Spleen (tissue), 11 donors: ENCODE measurements at regions not wholly inside any gene's neighbourhood (a gene's known extent, or its start where the extent isn't known, plus 50 kb on each side); places are given as distances from the start of the nearest gene placed in this dataset.

Source experiments
- DNase-seq: peaks from one replicate; pipeline ENCODE4 v3.0.0-alpha.2; 2020
- H3K27ac ChIP-seq, 8 donors: fragments of 200-600 bp; sonication (generic) in 7 of 8; 1 replicate in 4 of 8; 2 replicates in 4 of 8; pipeline versions ENCODE4 v1.5.0 to v1.8.0; 2016 to 2021; ENCODE audit warnings: inconsistent platforms in 4 of 8, mild to moderate bottlenecking in 4 of 8, moderate library complexity in 1 of 8
- H3K27me3 ChIP-seq, 7 donors: fragments of 200-600 bp; sonication (generic) in 6 of 7; replicated peaks in 1 of 7; 1 replicate in 4 of 7; 2 replicates in 3 of 7; pipeline versions ENCODE4 v1.5.0 to v1.8.0; 2016 to 2021; ENCODE audit warnings: inconsistent platforms in 3 of 7, mild to moderate bottlenecking in 1 of 7
- H3K36me3 ChIP-seq, 6 donors: fragments of 200-600 bp; sonication (generic) in 5 of 6; 1 replicate in 4 of 6; 2 replicates in 2 of 6; pipeline versions ENCODE4 v1.5.0 to v1.8.0; 2016 to 2021; ENCODE audit warnings: inconsistent platforms in 2 of 6
- H3K4me1 ChIP-seq, 6 donors: fragments of 200-600 bp; sonication (generic) in 5 of 6; 1 replicate in 3 of 6; 2 replicates in 3 of 6; pipeline versions ENCODE4 v1.5.0 to v1.8.0; 2016 to 2021; ENCODE audit warnings: inconsistent platforms in 3 of 6
- H3K4me3 ChIP-seq, 8 donors: fragments of 200-600 bp; sonication (generic) in 7 of 8; 1 replicate in 4 of 8; 2 replicates in 4 of 8; pipeline versions ENCODE4 v1.5.0 to v1.8.0; 2016 to 2021; ENCODE audit warnings: inconsistent platforms in 4 of 8, mild to moderate bottlenecking in 4 of 8, moderate library complexity in 2 of 8
- H3K9me3 ChIP-seq, 8 donors: fragments of 200-600 bp; sonication (generic) in 7 of 8; 1 replicate in 4 of 8; 2 replicates in 4 of 8; pipeline versions ENCODE4 v1.5.0 to v1.8.0; 2016 to 2021; ENCODE audit warnings: inconsistent platforms in 4 of 8
- CTCF ChIP-seq, 11 experiments: fragments of 200-600 bp in 7 of 11; fragments of 450-650 bp in 4 of 11; sonication (generic) in 4 of 11; IDR thresholded peaks in 8 of 11; conservative IDR thresholded peaks in 3 of 11; 1 replicate in 7 of 11; 2 replicates in 4 of 11; pipeline versions ENCODE4 v1.4.0 to v1.8.0; 2016 to 2021; ENCODE audit warnings: antibody characterized with exemption in 11 of 11, inconsistent platforms in 4 of 11, mild to moderate bottlenecking in 1 of 11
- POLR2A ChIP-seq, 3 donors: fragments of 450-650 bp; IDR thresholded peaks; one replicate each; pipeline ENCODE4 v1.5.1; 2017; ENCODE audit warnings: antibody characterized with exemption in 3 of 3, mild to moderate bottlenecking in 1 of 3
- POLR2AphosphoS5 ChIP-seq, 3 donors: sonication (generic); formaldehyde crosslinking; IDR thresholded peaks; one replicate each; pipeline ENCODE4 v1.5.1; 2017; ENCODE audit warnings: antibody characterized with exemption in 3 of 3
- WGBS, 5 donors: extraction: QIAGEN DNeasy Blood & Tissue Kit in 3 of 5; methylation state at CpG; one replicate each; pipeline versions ENCODE4 v1.1.5 to v1.1.7; 2013 to 2018; 5-methylcytosine and 5-hydroxymethylcytosine counted together
- intact Hi-C: fragments of 100-400 bp; cut with DNase I; formaldehyde crosslinking; loops from one replicate; pipeline ENCODE4 v1.15.0; 2023; ENCODE audit warnings: low total_unique reads
- donor health status: healthy with polysubstance abuse.
- donor health status: DM: no; HTN: no; CAD: no; lungs with moderate emphysema.
- donor health status: DM: no; HTN: no; CAD: no.
- donor health status: Bipolar disorder and iron deficiency.
- donor health status: healthy.
- donor health status: DM: no; HTN: no; CAD: no.
- donor health status: DM: yes; HTN: yes; CAD: no.

- no peak for DNase-seq
- 68 to 90% (median 89%) methylated on average over 2 of the region's 2 CpGs for WGBS, 5 donors
- Histone ChIP-seq H3K4me3 (no peak overlapping the region), H3K27ac (no peak overlapping the region), H3K9me3 (no peaks in the 10 kb centered on the region), H3K27me3 (no peaks in the 10 kb centered on the region), H3K4me1 (no peaks in the 10 kb centered on the region), H3K36me3 (no peaks in the 10 kb centered on the region)
- intact Hi-C loops, result no loop called here
- TF ChIP-seq POLR2AphosphoS5 (IDR thresholded peaks at IDR 0.05) (no peak), POLR2A (IDR thresholded peaks at IDR 0.05) (no peak), CTCF (IDR thresholded peaks at IDR 0.05 in 8 of 11, conservative IDR thresholded peaks at IDR 0.05 in 3 of 11) (no peak)
Observed at GRCh38 chr15:47614360-47615011, 102.8 kb upstream of the SEMA6D start.

- 83 to 90% (median 84%) methylated on average over 4 of the region's 4 CpGs for WGBS, 5 donors
- intact Hi-C loops, result no loop called here
- TF ChIP-seq POLR2AphosphoS5 (IDR thresholded peaks at IDR 0.05) (no peak), CTCF (IDR thresholded peaks at IDR 0.05 in 8 of 11, conservative IDR thresholded peaks at IDR 0.05 in 3 of 11) (no peak), POLR2A (IDR thresholded peaks at IDR 0.05) (no peak)
- H3K27ac ChIP-seq, result no peak overlapping the region
- H3K4me3 ChIP-seq, result no peak overlapping the region
- DNase-seq, result no peak
- no peaks in the 10 kb centered on the region for H3K27me3 ChIP-seq
- no peaks in the 10 kb centered on the region for H3K36me3 ChIP-seq
- no peaks in the 10 kb centered on the region for H3K4me1 ChIP-seq
- H3K9me3 ChIP-seq, result no peaks in the 10 kb centered on the region
Observed at GRCh38 chr15:47616876-47617275, 100.4 kb upstream of the SEMA6D start.

- Histone ChIP-seq H3K36me3 (no peaks in the 10 kb centered on the region), H3K27me3 (no peaks in the 10 kb centered on the region), H3K4me1 (no peaks in the 10 kb centered on the region), H3K9me3 (no peaks in the 10 kb centered on the region), H3K4me3 (no peak overlapping the region), H3K27ac (no peak overlapping the region)
- intact Hi-C loops, result no loop called here
- no peak for DNase-seq
- WGBS, 5 donors, result 79 to 90% (median 86%) methylated on average over 4 of the region's 4 CpGs
- no peak for TF ChIP-seq CTCF (IDR thresholded peaks at IDR 0.05 in 8 of 11, conservative IDR thresholded peaks at IDR 0.05 in 3 of 11)
- TF ChIP-seq POLR2A (IDR thresholded peaks at IDR 0.05), result no peak
- TF ChIP-seq POLR2AphosphoS5 (IDR thresholded peaks at IDR 0.05), result no peak
Observed at GRCh38 chr15:47618241-47618640, 99.1 kb upstream of the SEMA6D start.

GRCh38 chr15:47620960-47621681 lies 96.2 kb upstream of the SEMA6D start:
- Histone ChIP-seq H3K4me1 (no peaks in the 10 kb centered on the region), H3K9me3 (no peaks in the 10 kb centered on the region), H3K36me3 (no peaks in the 10 kb centered on the region), H3K27ac (no peak overlapping the region), H3K4me3 (no peak overlapping the region), H3K27me3 (no peaks in the 10 kb centered on the region)
- DNase-seq, result no peak
- TF ChIP-seq POLR2A (IDR thresholded peaks at IDR 0.05), result no peak
- TF ChIP-seq CTCF (IDR thresholded peaks at IDR 0.05 in 8 of 11, conservative IDR thresholded peaks at IDR 0.05 in 3 of 11), result no peak
- TF ChIP-seq POLR2AphosphoS5 (IDR thresholded peaks at IDR 0.05), result no peak
- 79 to 92% (median 86%) methylated on average over 7 of the region's 7 CpGs for WGBS, 5 donors
- intact Hi-C loops, result no loop called here
